ENCODE measurements at regions not wholly inside any gene's neighbourhood (a gene's known extent, or its start where the extent isn't known, plus 50 kb on each side); places are given as distances from the start of the nearest gene placed in this dataset.

- DNase-seq (no peak), ATAC-seq (no peak)
- Histone ChIP-seq H3K27ac (peak overlapping the region in 1 of 10 donors; percentile 74), H3K9me3 (no peaks in the 10 kb centered on the region), H3K36me3 (no peaks in the 10 kb centered on the region), H3K4me3 (no peak overlapping the region), H3K4me1 (peaks cover 0 to 6% (median 0%) of the 10 kb centered on the region in 9 donors), H3K27me3 (no peaks in the 10 kb centered on the region)
- TF ChIP-seq CTCF (IDR thresholded peaks at IDR 0.05), result no peak
- 77 to 81% methylated on average over 2 of the region's 2 CpGs for WGBS, 2 donors
- intact Hi-C loops (cut with DNase I), result no loop called here
These were observed 50.0 kb upstream of the CARD18 start for GRCh38 chr11:105189581-105189980.

Measured in heart right ventricle (tissue), 16 donors.